Fibroblast of lung (primary cell): ENCODE measurements at regions not wholly inside any gene's neighbourhood (a gene's known extent, or its start where the extent isn't known, plus 50 kb on each side); places are given as distances from the start of the nearest gene placed in this dataset.

Source experiments
- EZH2 ChIP-seq: IDR thresholded peaks from 2 replicates; pipeline ENCODE4 v1.5.1; 2012; ENCODE audit warnings: low read length, control low read depth, mild to moderate bottlenecking; ENCODE audit errors: missing control alignments
- TF ChIP-seq, protein P1 (sequence below), 2 donors: IDR thresholded peaks in 1 of 2; conservative IDR thresholded peaks in 1 of 2; 1 replicate in 1 of 2; 2 replicates in 1 of 2; pipeline ENCODE4 v1.5.1; 2011 to 2012; ENCODE audit warnings: low read length in 2 of 2, control low read depth in 1 of 2, inconsistent platforms in 1 of 2, low read depth in 1 of 2, mild to moderate bottlenecking in 1 of 2

DNA sequence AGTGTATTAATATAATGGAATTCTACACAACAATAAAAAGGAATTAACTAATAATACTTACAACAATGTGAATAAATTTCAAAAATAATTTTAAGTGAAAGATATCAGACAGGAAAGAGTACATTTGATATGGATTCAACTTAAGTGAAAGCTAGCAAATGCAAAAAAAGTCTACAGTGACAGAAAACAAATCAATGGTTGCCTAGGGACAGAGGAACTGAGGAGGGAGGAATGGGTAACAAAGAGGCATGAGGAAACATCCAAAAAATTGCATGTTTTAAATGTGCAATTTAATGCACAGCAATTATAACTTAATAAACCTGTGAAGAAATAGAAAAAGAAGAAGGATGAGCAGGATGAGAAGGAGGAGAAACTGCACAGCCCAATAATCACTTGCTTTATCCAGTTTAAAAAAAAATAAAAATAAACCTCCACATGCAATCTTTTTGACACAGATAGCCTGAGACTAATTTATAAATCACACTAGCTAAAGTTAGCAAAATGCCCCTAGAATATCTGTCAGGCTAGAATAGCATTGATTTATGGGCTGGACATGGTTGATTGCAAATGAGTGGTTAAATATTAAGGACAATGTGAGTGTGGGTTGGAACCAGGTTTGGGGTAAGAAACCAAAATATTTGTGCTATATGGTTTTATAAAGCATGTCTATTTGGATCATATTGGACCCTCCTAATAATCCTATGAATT, 1089.1 kb downstream of the TRHDE start:
- TF ChIP-seq, protein P1, sequence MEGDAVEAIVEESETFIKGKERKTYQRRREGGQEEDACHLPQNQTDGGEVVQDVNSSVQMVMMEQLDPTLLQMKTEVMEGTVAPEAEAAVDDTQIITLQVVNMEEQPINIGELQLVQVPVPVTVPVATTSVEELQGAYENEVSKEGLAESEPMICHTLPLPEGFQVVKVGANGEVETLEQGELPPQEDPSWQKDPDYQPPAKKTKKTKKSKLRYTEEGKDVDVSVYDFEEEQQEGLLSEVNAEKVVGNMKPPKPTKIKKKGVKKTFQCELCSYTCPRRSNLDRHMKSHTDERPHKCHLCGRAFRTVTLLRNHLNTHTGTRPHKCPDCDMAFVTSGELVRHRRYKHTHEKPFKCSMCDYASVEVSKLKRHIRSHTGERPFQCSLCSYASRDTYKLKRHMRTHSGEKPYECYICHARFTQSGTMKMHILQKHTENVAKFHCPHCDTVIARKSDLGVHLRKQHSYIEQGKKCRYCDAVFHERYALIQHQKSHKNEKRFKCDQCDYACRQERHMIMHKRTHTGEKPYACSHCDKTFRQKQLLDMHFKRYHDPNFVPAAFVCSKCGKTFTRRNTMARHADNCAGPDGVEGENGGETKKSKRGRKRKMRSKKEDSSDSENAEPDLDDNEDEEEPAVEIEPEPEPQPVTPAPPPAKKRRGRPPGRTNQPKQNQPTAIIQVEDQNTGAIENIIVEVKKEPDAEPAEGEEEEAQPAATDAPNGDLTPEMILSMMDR (conservative IDR thresholded peaks at IDR 0.05 in 1 of 2, IDR thresholded peaks at IDR 0.05 in 1 of 2; ENCODE audit: low read depth in 1 of 2, low read length in 2 of 2): no peak
- no peak for TF ChIP-seq EZH2
